SK-N-SH (cell line): ENCODE measurements at regions not wholly inside any gene's neighbourhood (a gene's known extent, or its start where the extent isn't known, plus 50 kb on each side); places are given as distances from the start of the nearest gene placed in this dataset.
"Not testable (repeated sequence)": the region's sequence is repeated elsewhere in the genome, so short reads cannot be mapped to it uniquely, and the experiment has no call there.

Experiments
- CTCF ChIA-PET: fragments of 300-600, 350-600 bp; formaldehyde crosslinking; extraction: SDS; loops from one replicate; lab custom pipeline; 2021; lab: Yijun Ruan, JAX
- POLR2A ChIA-PET: fragments of 350-600 bp; sonication (Branson Sonifier 250); formaldehyde crosslinking; extraction: SDS; loops from one replicate; lab custom pipeline; 2020; ENCODE audit warnings: antibody characterized with exemption, inconsistent platforms; lab: Yijun Ruan, JAX
- DNase-seq: peaks from one replicate; pipeline ENCODE4 v3.0.0; 2012
- H2AFZ ChIP-seq: fragments of 200-600 bp; sonication (generic); 2 replicates; pipeline ENCODE4 v1.8.1; 2016; ENCODE audit warnings: antibody characterized with exemption, mild to moderate bottlenecking, low read depth
- H3F3A ChIP-seq: fragments of 200-600 bp; sonication (generic); replicated peaks from 2 replicates; pipeline ENCODE3; 2016; ENCODE audit warnings: antibody characterized with exemption, mild to moderate bottlenecking; ENCODE audit not compliant: insufficient read depth
- H3K27ac ChIP-seq, 2 experiments: fragments of 200-500 bp in 1 of 2; fragments of 200-600 bp in 1 of 2; sonication (Bioruptor generic) in 1 of 2; sonication (generic), shearing (Covaris generic) in 1 of 2; 2 replicates each; pipeline versions ENCODE4 v1.5.1 to v1.6.1; 2014 to 2016; ENCODE audit warnings: low read depth in 2 of 2, inconsistent platforms in 1 of 2, low read length in 1 of 2, mild to moderate bottlenecking in 1 of 2, mixed read lengths in 1 of 2
- H3K27me3 ChIP-seq: fragments of 200-600 bp; sonication (generic), shearing (Covaris generic); 2 replicates; pipeline ENCODE4 v1.6.1; 2016; ENCODE audit warnings: mixed run types; ENCODE audit not compliant: insufficient read depth
- H3K36me3 ChIP-seq, 2 experiments: fragments of 200-500 bp in 1 of 2; fragments of 200-600 bp in 1 of 2; sonication (Bioruptor generic) in 1 of 2; sonication (generic) in 1 of 2; replicated peaks in 1 of 2; 2 replicates each; pipeline versions ENCODE3 to v1.5.1; 2014 to 2016; ENCODE audit warnings: low read length in 1 of 2, mild to moderate bottlenecking in 1 of 2; ENCODE audit not compliant: insufficient read depth in 2 of 2, control insufficient read depth in 1 of 2
- H3K4me1 ChIP-seq, 2 experiments: fragments of 200-500 bp in 1 of 2; fragments of 200-600 bp in 1 of 2; sonication (Bioruptor generic) in 1 of 2; sonication (generic), shearing (Covaris generic) in 1 of 2; 2 replicates each; pipeline versions ENCODE4 v1.5.1 to v1.6.1; 2014 to 2016; ENCODE audit warnings: low read depth in 1 of 2, low read length in 1 of 2, mixed run types in 1 of 2; ENCODE audit not compliant: insufficient read depth in 2 of 2, control insufficient read depth in 1 of 2
- H3K4me2 ChIP-seq: fragments of 200-600 bp; sonication (generic), shearing (Covaris generic); 2 replicates; pipeline ENCODE4 v1.6.1; 2017; ENCODE audit warnings: mixed run types
- H3K4me3 ChIP-seq, 2 experiments: fragments of 200-500 bp in 1 of 2; fragments of 200-600 bp in 1 of 2; sonication (Bioruptor generic) in 1 of 2; sonication (generic), shearing (Covaris generic) in 1 of 2; 2 replicates each; pipeline versions ENCODE4 v1.5.1 to v1.8.1; 2014 to 2016; ENCODE audit warnings: low read depth in 2 of 2, inconsistent platforms in 1 of 2, low read length in 1 of 2, mild to moderate bottlenecking in 1 of 2, mixed read lengths in 1 of 2, moderate library complexity in 1 of 2
- H3K79me2 ChIP-seq: fragments of 200-600 bp; sonication (generic); 2 replicates; pipeline ENCODE4 v1.8.1; 2017; ENCODE audit warnings: mild to moderate bottlenecking; ENCODE audit not compliant: insufficient read depth
- H3K9ac ChIP-seq: fragments of 200-600 bp; sonication (generic); 2 replicates; pipeline ENCODE4 v1.6.1; 2017; ENCODE audit warnings: mixed run types
- H3K9me2 ChIP-seq: fragments of 200-600 bp; sonication (generic); 2 replicates; pipeline ENCODE4 v1.6.1; 2017; ENCODE audit warnings: mixed run types
- H3K9me3 ChIP-seq: fragments of 200-600 bp; sonication (generic); 2 replicates; pipeline ENCODE4 v1.6.1; 2017; ENCODE audit warnings: mixed run types, mild to moderate bottlenecking, moderate library complexity
- H4K20me1 ChIP-seq: fragments of 200-600 bp; sonication (generic); 2 replicates; pipeline ENCODE4 v1.6.1; 2017; ENCODE audit warnings: mild to moderate bottlenecking, mixed run types; ENCODE audit not compliant: insufficient read depth
- CHD2 ChIP-seq: fragments of 150-350 bp; IDR thresholded peaks from 2 replicates; pipeline ENCODE4 v1.6.1; 2018; ENCODE audit warnings: low read length; ENCODE audit not compliant: partially characterized antibody
- EZH2phosphoT487 ChIP-seq: fragments of 200-600 bp; sonication (generic); IDR thresholded peaks from 2 replicates; pipeline ENCODE4 v1.6.1; 2017; ENCODE audit warnings: low read depth, mixed run types, mild to moderate bottlenecking, antibody characterized with exemption, moderate library complexity, borderline replicate concordance
- FOXM1 ChIP-seq: IDR thresholded peaks from 2 replicates; pipeline ENCODE4 v1.4.0; 2012; ENCODE audit warnings: low read depth, mild to moderate bottlenecking
- GABPA ChIP-seq: IDR thresholded peaks from 2 replicates; pipeline ENCODE4 v1.4.0; 2012; ENCODE audit warnings: low read depth, mild to moderate bottlenecking
- GATA2 ChIP-seq: sonication (generic); formaldehyde crosslinking; IDR thresholded peaks from 2 replicates; pipeline ENCODE4 v1.5.0; 2020; ENCODE audit warnings: mild to moderate bottlenecking, missing genetic modification reagents
- JUND ChIP-seq: IDR thresholded peaks from 2 replicates; pipeline ENCODE4 v1.4.0; 2012
- MXI1 ChIP-seq: IDR thresholded peaks from 2 replicates; pipeline ENCODE4 v1.6.1; 2012; ENCODE audit warnings: mild to moderate bottlenecking, low read depth, low read length, improper control_type of control experiment
- NFIC ChIP-seq: IDR thresholded peaks from 2 replicates; pipeline ENCODE4 v1.4.0; 2012; ENCODE audit warnings: borderline replicate concordance
- NRF1 ChIP-seq: IDR thresholded peaks from 2 replicates; pipeline ENCODE4 v1.6.1; 2012; ENCODE audit warnings: low read depth, mild to moderate bottlenecking, low read length
- PBX3 ChIP-seq: IDR thresholded peaks from 2 replicates; pipeline ENCODE4; 2012
- POLR2AphosphoS5 ChIP-seq: IDR thresholded peaks from 2 replicates; pipeline ENCODE4 v1.6.1; 2012; ENCODE audit warnings: low read depth, low read length
- RFX5 ChIP-seq: IDR thresholded peaks from 2 replicates; pipeline ENCODE4 v1.6.1; 2012; ENCODE audit warnings: mild to moderate bottlenecking, improper control_type of control experiment, low read length
- SIN3A ChIP-seq: IDR thresholded peaks from 2 replicates; pipeline ENCODE4 v1.6.1; 2012; ENCODE audit warnings: low read depth, mild to moderate bottlenecking, low read length, moderate library complexity, borderline replicate concordance
- TAF1 ChIP-seq: IDR thresholded peaks from 2 replicates; pipeline ENCODE4 v1.6.1; 2012; ENCODE audit warnings: low read depth, mild to moderate bottlenecking, low read length, moderate library complexity, borderline replicate concordance
- TCF12 ChIP-seq: IDR thresholded peaks from 2 replicates; pipeline ENCODE4 v1.4.0; 2012
- ZBTB33 ChIP-seq: IDR thresholded peaks from 2 replicates; pipeline ENCODE4 v1.4.0; 2012; ENCODE audit warnings: low read depth, borderline replicate concordance
- WGBS: methylation state at CpG from one replicate; pipeline ENCODE4 v1.1.6; 2017; ENCODE audit warnings: low lambda C conversion rate; 5-methylcytosine and 5-hydroxymethylcytosine counted together
- TF ChIP-seq, protein P1 (sequence below): IDR thresholded peaks from 2 replicates; pipeline ENCODE4 v1.6.1; 2012; ENCODE audit warnings: mild to moderate bottlenecking, low read depth, low read length, moderate library complexity
- TF ChIP-seq, protein P2 (sequence below): IDR thresholded peaks from 2 replicates; pipeline ENCODE4 v1.4.0; 2012; ENCODE audit warnings: low read depth, borderline replicate concordance
- TF ChIP-seq, protein P3 (sequence below): fragments of 150-350 bp; IDR thresholded peaks from 2 replicates; pipeline ENCODE4 v1.6.1; 2016; ENCODE audit warnings: mild to moderate bottlenecking, low read depth, low read length

GRCh38 chr15:26259581-26259980, 396.5 kb upstream of the ATP10A start (continued):
- no peak for TF ChIP-seq GABPA
- TF ChIP-seq POLR2AphosphoS5 = no peak
- no peak for TF ChIP-seq JUND
- no peak for TF ChIP-seq NRF1

- H3K27me3 ChIP-seq, H3K79me2 ChIP-seq, H3K4me2 ChIP-seq, H3K27ac ChIP-seq, H4K20me1 ChIP-seq, H3K9ac ChIP-seq, H3F3A ChIP-seq, H3K9me3 ChIP-seq, H2AFZ ChIP-seq, H3K4me1 ChIP-seq, H3K9me2 ChIP-seq, POLR2A ChIA-PET, H3K36me3 ChIP-seq, DNase-seq, H3K4me3 ChIP-seq: not testable (repeated sequence)
- CTCF ChIA-PET = interaction anchor here (1.2 kb wide), 1 partner anchor 620 kb away, joined by 3 read pairs; no protein-coding TSS in a partner anchor
- 36% methylated on average over 11 of the region's 11 CpGs for WGBS
Measured at GRCh38 chr15:26244782-26245181, 381.7 kb upstream of the ATP10A start.

- Histone ChIP-seq H2AFZ (no peak overlapping the region), H3K27ac (no peak overlapping the region), H3K4me3 (no peak overlapping the region), H3F3A (no peaks in the 10 kb centered on the region), H3K4me2 (no peak overlapping the region), H4K20me1 (no peaks in the 10 kb centered on the region), H3K79me2 (no peaks in the 10 kb centered on the region), H3K27me3 (no peaks in the 10 kb centered on the region), H3K9me2 (no peaks in the 10 kb centered on the region), H3K9ac (no peak overlapping the region), H3K4me1 (no peaks in the 10 kb centered on the region), H3K9me3 (no peaks in the 10 kb centered on the region), H3K36me3 (no peaks in the 10 kb centered on the region)
- ChIA-PET POLR2A (no interaction called here), CTCF (interaction anchor here (0.9 to 1.4 kb wide), 2 partner anchors 17 to 309 kb away, joined by 3 to 9 read pairs; no protein-coding TSS in a partner anchor)
- WGBS = 20% methylated on average over 1 of the region's 1 CpG
- no peak for DNase-seq
- TF ChIP-seq, protein P1, sequence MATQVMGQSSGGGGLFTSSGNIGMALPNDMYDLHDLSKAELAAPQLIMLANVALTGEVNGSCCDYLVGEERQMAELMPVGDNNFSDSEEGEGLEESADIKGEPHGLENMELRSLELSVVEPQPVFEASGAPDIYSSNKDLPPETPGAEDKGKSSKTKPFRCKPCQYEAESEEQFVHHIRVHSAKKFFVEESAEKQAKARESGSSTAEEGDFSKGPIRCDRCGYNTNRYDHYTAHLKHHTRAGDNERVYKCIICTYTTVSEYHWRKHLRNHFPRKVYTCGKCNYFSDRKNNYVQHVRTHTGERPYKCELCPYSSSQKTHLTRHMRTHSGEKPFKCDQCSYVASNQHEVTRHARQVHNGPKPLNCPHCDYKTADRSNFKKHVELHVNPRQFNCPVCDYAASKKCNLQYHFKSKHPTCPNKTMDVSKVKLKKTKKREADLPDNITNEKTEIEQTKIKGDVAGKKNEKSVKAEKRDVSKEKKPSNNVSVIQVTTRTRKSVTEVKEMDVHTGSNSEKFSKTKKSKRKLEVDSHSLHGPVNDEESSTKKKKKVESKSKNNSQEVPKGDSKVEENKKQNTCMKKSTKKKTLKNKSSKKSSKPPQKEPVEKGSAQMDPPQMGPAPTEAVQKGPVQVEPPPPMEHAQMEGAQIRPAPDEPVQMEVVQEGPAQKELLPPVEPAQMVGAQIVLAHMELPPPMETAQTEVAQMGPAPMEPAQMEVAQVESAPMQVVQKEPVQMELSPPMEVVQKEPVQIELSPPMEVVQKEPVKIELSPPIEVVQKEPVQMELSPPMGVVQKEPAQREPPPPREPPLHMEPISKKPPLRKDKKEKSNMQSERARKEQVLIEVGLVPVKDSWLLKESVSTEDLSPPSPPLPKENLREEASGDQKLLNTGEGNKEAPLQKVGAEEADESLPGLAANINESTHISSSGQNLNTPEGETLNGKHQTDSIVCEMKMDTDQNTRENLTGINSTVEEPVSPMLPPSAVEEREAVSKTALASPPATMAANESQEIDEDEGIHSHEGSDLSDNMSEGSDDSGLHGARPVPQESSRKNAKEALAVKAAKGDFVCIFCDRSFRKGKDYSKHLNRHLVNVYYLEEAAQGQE = no peak
- TF ChIP-seq NFIC (no peak), PBX3 (no peak), CHD2 (no peak), TAF1 (no peak), GATA2 (no peak), RFX5 (no peak), SIN3A (no peak), FOXM1 (no peak), ZBTB33 (no peak), TCF12 (no peak), EZH2phosphoT487 (no peak), MXI1 (no peak)
- TF ChIP-seq, protein P2, sequence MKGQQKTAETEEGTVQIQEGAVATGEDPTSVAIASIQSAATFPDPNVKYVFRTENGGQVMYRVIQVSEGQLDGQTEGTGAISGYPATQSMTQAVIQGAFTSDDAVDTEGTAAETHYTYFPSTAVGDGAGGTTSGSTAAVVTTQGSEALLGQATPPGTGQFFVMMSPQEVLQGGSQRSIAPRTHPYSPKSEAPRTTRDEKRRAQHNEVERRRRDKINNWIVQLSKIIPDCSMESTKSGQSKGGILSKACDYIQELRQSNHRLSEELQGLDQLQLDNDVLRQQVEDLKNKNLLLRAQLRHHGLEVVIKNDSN = no peak
- TF ChIP-seq, protein P3, sequence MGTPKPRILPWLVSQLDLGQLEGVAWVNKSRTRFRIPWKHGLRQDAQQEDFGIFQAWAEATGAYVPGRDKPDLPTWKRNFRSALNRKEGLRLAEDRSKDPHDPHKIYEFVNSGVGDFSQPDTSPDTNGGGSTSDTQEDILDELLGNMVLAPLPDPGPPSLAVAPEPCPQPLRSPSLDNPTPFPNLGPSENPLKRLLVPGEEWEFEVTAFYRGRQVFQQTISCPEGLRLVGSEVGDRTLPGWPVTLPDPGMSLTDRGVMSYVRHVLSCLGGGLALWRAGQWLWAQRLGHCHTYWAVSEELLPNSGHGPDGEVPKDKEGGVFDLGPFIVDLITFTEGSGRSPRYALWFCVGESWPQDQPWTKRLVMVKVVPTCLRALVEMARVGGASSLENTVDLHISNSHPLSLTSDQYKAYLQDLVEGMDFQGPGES = no peak
Measured at GRCh38 chr15:26243382-26243781, 380.3 kb upstream of the ATP10A start.
